Mesendoderm (in vitro differentiated cells): ENCODE measurements at regions not wholly inside any gene's neighbourhood (a gene's known extent, or its start where the extent isn't known, plus 50 kb on each side); places are given as distances from the start of the nearest gene placed in this dataset.
A peak's percentile ranks its signal among the peaks of the same experiment; 100 is the strongest.

Source experiments
- DNase-seq: peaks from one replicate; pipeline ENCODE4 v3.0.0; 2013
- H2AK5ac ChIP-seq: 2 replicates; pipeline ENCODE4 v1.6.1; 2013; ENCODE audit warnings: low read length, inconsistent platforms
- H2BK120ac ChIP-seq: 2 replicates; pipeline ENCODE4 v1.6.1; 2013; ENCODE audit warnings: low read depth, mild to moderate bottlenecking, low read length, moderate library complexity, mixed read lengths
- H2BK15ac ChIP-seq: replicated peaks from 2 replicates; pipeline ENCODE4 v1.6.1; 2013; ENCODE audit warnings: low read depth, mild to moderate bottlenecking, moderate library complexity
- H2BK5ac ChIP-seq: 2 replicates; pipeline ENCODE4 v1.6.1; 2013; ENCODE audit warnings: low read length, inconsistent platforms
- H3K18ac ChIP-seq: 2 replicates; pipeline ENCODE4 v1.6.1; 2013; ENCODE audit warnings: mild to moderate bottlenecking, low read length, mixed read lengths
- H3K23ac ChIP-seq: one replicate; pipeline ENCODE4 v1.6.1; 2013; ENCODE audit warnings: low read length
- H3K27ac ChIP-seq: 2 replicates; pipeline ENCODE4 v1.5.1; 2013; ENCODE audit warnings: low read depth, mild to moderate bottlenecking, inconsistent platforms, low read length, moderate library complexity
- H3K27me3 ChIP-seq: 2 replicates; pipeline ENCODE4 v1.6.1; 2013; ENCODE audit warnings: low read length, control low read depth, mild to moderate bottlenecking, inconsistent platforms; ENCODE audit not compliant: insufficient read depth, poor library complexity
- H3K36me3 ChIP-seq: 2 replicates; pipeline ENCODE4 v1.6.1; 2013; ENCODE audit warnings: low read length, inconsistent platforms; ENCODE audit not compliant: control insufficient read depth, insufficient read depth
- H3K4ac ChIP-seq: one replicate; pipeline ENCODE4 v1.6.1; 2013; ENCODE audit warnings: low read depth, mild to moderate bottlenecking, low read length, moderate library complexity
- H3K4me1 ChIP-seq: 2 replicates; pipeline ENCODE4 v1.6.1; 2013; ENCODE audit warnings: low read depth, low read length, inconsistent platforms; ENCODE audit not compliant: control insufficient read depth
- H3K4me2 ChIP-seq: 2 replicates; pipeline ENCODE4 v1.6.1; 2013; ENCODE audit warnings: low read length
- H3K4me3 ChIP-seq: 2 replicates; pipeline ENCODE4 v1.5.1; 2013; ENCODE audit warnings: mild to moderate bottlenecking, low read length
- H3K56ac ChIP-seq: one replicate; pipeline ENCODE4 v1.6.1; 2013; ENCODE audit warnings: low read length
- H3K79me1 ChIP-seq: 2 replicates; pipeline ENCODE4 v1.6.1; 2013; ENCODE audit warnings: low read length, inconsistent platforms
- H3K79me2 ChIP-seq: 2 replicates; pipeline ENCODE4 v1.6.1; 2013; ENCODE audit warnings: mild to moderate bottlenecking, low read length; ENCODE audit not compliant: control insufficient read depth, insufficient read depth
- H3K9ac ChIP-seq: 2 replicates; pipeline ENCODE4 v1.6.1; 2013; ENCODE audit warnings: low read length, inconsistent platforms
- H4K5ac ChIP-seq: one replicate; pipeline ENCODE4 v1.6.1; 2013; ENCODE audit warnings: low read length
- H4K8ac ChIP-seq: one replicate; pipeline ENCODE4 v1.6.1; 2013; ENCODE audit warnings: low read depth, mild to moderate bottlenecking, control low read depth, low read length, moderate library complexity
- WGBS: extraction: QIAGEN DNeasy Blood & Tissue Kit; methylation state at CpG from one replicate; pipeline ENCODE4 v1.1.7; 2013; ENCODE audit warnings: low lambda C conversion rate, missing lambda C conversion rate; ENCODE audit not compliant: insufficient coverage; ENCODE audit errors: extremely low coverage; 5-methylcytosine and 5-hydroxymethylcytosine counted together

DNA sequence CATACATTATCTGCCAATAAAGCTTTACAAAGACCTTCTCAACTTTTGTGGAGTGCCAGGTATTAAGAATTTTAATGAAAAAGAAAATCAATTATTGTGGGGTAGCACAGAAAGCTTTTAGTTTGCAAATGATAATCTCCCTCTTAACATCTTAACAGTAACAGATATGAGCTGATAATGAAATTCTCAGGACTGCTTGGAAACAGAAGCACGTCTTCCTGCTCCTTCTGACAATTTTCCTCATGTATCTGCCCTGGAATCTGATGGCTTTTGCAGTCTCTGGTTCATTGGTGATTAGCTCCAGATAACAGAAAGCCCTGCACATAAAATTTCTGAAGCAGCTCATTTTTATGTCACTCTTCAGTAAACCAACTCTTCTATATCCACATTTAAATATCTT lies 432.4 kb upstream of the PDZRN3 start:
- H2AK5ac ChIP-seq, result no peak overlapping the region
- no peaks in the 10 kb centered on the region for H3K27me3 ChIP-seq
- H3K27ac ChIP-seq, result no peak overlapping the region
- no peak overlapping the region for H3K56ac ChIP-seq
- H3K4me2 ChIP-seq, result no peak overlapping the region
- H3K79me1 ChIP-seq, result no peaks in the 10 kb centered on the region
- no peak overlapping the region for H3K4ac ChIP-seq
- no peak overlapping the region for H2BK5ac ChIP-seq
- H4K5ac ChIP-seq, result no peak overlapping the region
- no peaks in the 10 kb centered on the region for H3K4me1 ChIP-seq
- H4K8ac ChIP-seq, result no peak overlapping the region
- H3K9ac ChIP-seq, result no peak overlapping the region
- H3K36me3 ChIP-seq, result no peaks in the 10 kb centered on the region
- WGBS, result no CpG with 5 or more reads among the region's 1 CpG
- H2BK120ac ChIP-seq, result no peak overlapping the region
- no peak overlapping the region for H3K23ac ChIP-seq
- no peak overlapping the region for H3K4me3 ChIP-seq
- H3K18ac ChIP-seq, result no peak overlapping the region
- no peak overlapping the region for H2BK15ac ChIP-seq
- DNase-seq, result peak; percentile 67
- no peaks in the 10 kb centered on the region for H3K79me2 ChIP-seq

DNA sequence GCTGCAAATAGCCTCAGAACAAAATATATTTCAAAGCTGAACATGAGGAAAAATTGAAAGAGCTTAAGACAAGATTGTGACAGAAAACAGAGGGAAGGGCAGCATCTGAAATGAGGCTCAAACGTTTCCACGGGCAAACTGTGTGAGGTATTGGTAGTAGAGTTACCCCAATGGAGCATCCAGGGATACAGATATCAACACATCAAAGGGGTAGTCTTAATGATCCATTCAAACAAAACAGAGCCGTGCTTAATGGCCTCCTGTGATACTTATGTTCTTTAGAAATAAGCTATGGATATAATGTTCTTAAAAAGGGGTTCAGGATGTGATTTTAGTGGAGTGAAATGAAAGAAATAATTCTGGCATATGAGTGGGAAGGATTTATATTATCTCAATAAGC lies 430.3 kb upstream of the PDZRN3 start:
- DNase-seq, result peak; percentile 25
- H2AK5ac ChIP-seq, result no peak overlapping the region
- H3K4ac ChIP-seq, result no peak overlapping the region
- H3K23ac ChIP-seq, result no peak overlapping the region
- H2BK120ac ChIP-seq, result no peak overlapping the region
- H3K79me2 ChIP-seq, result no peaks in the 10 kb centered on the region
- H3K36me3 ChIP-seq, result no peaks in the 10 kb centered on the region
- H4K5ac ChIP-seq, result no peak overlapping the region
- H3K9ac ChIP-seq, result no peak overlapping the region
- H3K56ac ChIP-seq, result no peak overlapping the region
- H3K4me3 ChIP-seq, result no peak overlapping the region
- no peak overlapping the region for H2BK15ac ChIP-seq
- no peak overlapping the region for H2BK5ac ChIP-seq
- no peak overlapping the region for H4K8ac ChIP-seq
- no peak overlapping the region for H3K4me2 ChIP-seq
- H3K27ac ChIP-seq, result no peak overlapping the region
- no peaks in the 10 kb centered on the region for H3K27me3 ChIP-seq
- H3K79me1 ChIP-seq, result no peaks in the 10 kb centered on the region
- no CpG with 5 or more reads among the region's 3 CpGs for WGBS
- no peaks in the 10 kb centered on the region for H3K4me1 ChIP-seq
- H3K18ac ChIP-seq, result no peak overlapping the region

GRCh38 chr3:74054566-74054965 lies 429.8 kb upstream of the PDZRN3 start:
- no peak overlapping the region for H2BK120ac ChIP-seq
- H3K4me1 ChIP-seq, result no peaks in the 10 kb centered on the region
- H2BK5ac ChIP-seq, result no peak overlapping the region
- H2AK5ac ChIP-seq, result no peak overlapping the region
- no peaks in the 10 kb centered on the region for H3K79me1 ChIP-seq
- H3K18ac ChIP-seq, result no peak overlapping the region
- no peak overlapping the region for H3K56ac ChIP-seq
- no peak overlapping the region for H3K23ac ChIP-seq
- no peak overlapping the region for H3K4me3 ChIP-seq
- no peak overlapping the region for H2BK15ac ChIP-seq
- no peak overlapping the region for H3K9ac ChIP-seq
- H3K36me3 ChIP-seq, result no peaks in the 10 kb centered on the region
- no peak overlapping the region for H4K8ac ChIP-seq
- H3K27ac ChIP-seq, result no peak overlapping the region
- no peak overlapping the region for H3K4me2 ChIP-seq
- H4K5ac ChIP-seq, result no peak overlapping the region
- peak; percentile 85 for DNase-seq
- H3K4ac ChIP-seq, result no peak overlapping the region
- H3K79me2 ChIP-seq, result no peaks in the 10 kb centered on the region
- no peaks in the 10 kb centered on the region for H3K27me3 ChIP-seq

DNA sequence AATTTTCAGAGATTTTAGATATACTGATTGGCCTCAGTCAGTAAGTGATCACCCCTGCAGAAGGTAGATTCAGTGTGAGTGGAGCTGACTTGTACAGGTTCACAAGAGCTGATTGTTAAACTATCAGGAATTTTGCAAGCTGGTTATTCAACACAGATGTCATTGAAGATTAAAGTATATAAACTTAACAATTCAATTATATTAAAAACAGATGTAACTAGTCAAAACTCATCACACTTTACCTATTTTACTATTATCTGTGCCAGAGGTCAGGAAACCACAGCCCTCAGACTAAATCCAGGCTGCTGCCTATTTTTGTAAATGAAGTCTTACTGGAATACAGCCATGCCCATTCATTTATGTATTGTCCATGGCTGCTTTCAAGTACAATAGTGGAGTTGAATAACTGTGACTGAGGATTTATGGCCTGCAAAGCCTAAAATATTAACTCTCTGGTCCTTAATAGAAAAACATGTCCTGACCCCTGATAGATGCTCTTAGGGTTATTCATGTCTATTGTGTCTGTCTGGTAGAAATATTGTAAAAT lies 429.3 kb upstream of the PDZRN3 start:
- Histone ChIP-seq H2BK120ac (no peak overlapping the region), H3K79me1 (no peaks in the 10 kb centered on the region), H3K4me1 (no peaks in the 10 kb centered on the region), H3K27ac (no peak overlapping the region), H3K9ac (no peak overlapping the region), H3K4ac (no peak overlapping the region), H3K4me2 (no peak overlapping the region), H4K8ac (no peak overlapping the region), H3K18ac (no peak overlapping the region), H3K56ac (no peak overlapping the region), H3K27me3 (no peaks in the 10 kb centered on the region), H2AK5ac (no peak overlapping the region), H2BK5ac (no peak overlapping the region), H4K5ac (no peak overlapping the region), H3K36me3 (no peaks in the 10 kb centered on the region), H3K79me2 (no peaks in the 10 kb centered on the region), H3K4me3 (no peak overlapping the region), H3K23ac (no peak overlapping the region), H2BK15ac (no peak overlapping the region)
- DNase-seq, result no peak

DNA sequence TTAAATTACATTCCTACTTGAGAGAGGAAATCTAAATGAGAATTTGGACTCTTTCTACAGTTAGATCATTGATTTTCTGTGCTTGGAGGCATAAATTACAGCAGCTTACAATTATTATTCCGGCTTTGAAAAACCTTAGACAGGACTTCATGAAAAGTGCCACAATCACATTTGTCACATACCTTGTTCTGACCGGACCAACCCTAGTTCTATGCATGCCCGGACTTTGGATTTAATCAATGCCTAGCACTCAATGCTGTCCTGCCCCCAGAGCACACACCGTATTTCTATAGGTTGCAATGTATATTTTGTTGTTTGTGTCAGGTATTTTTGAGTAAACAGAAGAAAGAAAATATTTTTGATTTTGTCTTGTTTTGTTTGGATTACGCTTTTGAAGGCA lies 424.7 kb upstream of the PDZRN3 start:
- Histone ChIP-seq H3K4me3 (no peak overlapping the region), H3K4me2 (no peak overlapping the region), H3K18ac (no peak overlapping the region), H4K8ac (no peak overlapping the region), H3K9ac (no peak overlapping the region), H3K36me3 (no peaks in the 10 kb centered on the region), H2BK15ac (no peak overlapping the region), H3K4ac (no peak overlapping the region), H3K56ac (no peak overlapping the region), H3K4me1 (no peaks in the 10 kb centered on the region), H2BK120ac (no peak overlapping the region), H2BK5ac (no peak overlapping the region), H3K27me3 (no peaks in the 10 kb centered on the region), H2AK5ac (no peak overlapping the region), H3K23ac (no peak overlapping the region), H3K79me1 (no peaks in the 10 kb centered on the region), H3K79me2 (no peaks in the 10 kb centered on the region), H3K27ac (no peak overlapping the region), H4K5ac (no peak overlapping the region)
- DNase-seq, result no peak
- no CpG with 5 or more reads among the region's 5 CpGs for WGBS

DNA sequence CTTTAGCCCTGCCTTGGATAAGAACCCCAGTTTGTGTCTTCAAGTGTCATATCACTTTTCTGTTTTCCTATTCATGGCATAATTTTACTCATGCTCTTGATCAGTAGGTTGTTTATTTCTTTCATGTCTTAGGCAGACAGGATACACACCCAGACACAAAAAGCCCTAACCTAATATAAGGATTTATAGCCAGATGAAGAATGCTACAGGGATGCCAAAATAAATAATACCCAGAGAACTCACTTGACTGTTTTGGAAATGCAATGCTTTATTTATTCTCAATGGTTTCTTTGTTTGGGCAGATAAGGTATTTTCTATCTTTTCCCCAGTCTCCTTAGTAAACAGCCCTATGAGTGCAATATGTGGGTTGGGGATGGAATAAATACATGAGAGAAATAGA lies 424.0 kb upstream of the PDZRN3 start:
- no peak overlapping the region for H4K5ac ChIP-seq
- no peaks in the 10 kb centered on the region for H3K79me1 ChIP-seq
- H3K23ac ChIP-seq, result no peak overlapping the region
- no peak overlapping the region for H2BK15ac ChIP-seq
- no peak overlapping the region for H3K4me3 ChIP-seq
- no peak overlapping the region for H2AK5ac ChIP-seq
- H3K36me3 ChIP-seq, result no peaks in the 10 kb centered on the region
- H3K79me2 ChIP-seq, result no peaks in the 10 kb centered on the region
- H4K8ac ChIP-seq, result no peak overlapping the region
- no peak overlapping the region for H2BK120ac ChIP-seq
- no peak overlapping the region for H3K4ac ChIP-seq
- no peak overlapping the region for H3K27ac ChIP-seq
- H3K18ac ChIP-seq, result no peak overlapping the region
- no peak overlapping the region for H3K56ac ChIP-seq
- no peaks in the 10 kb centered on the region for H3K4me1 ChIP-seq
- H2BK5ac ChIP-seq, result no peak overlapping the region
- no peaks in the 10 kb centered on the region for H3K27me3 ChIP-seq
- no peak for DNase-seq
- H3K9ac ChIP-seq, result no peak overlapping the region
- H3K4me2 ChIP-seq, result no peak overlapping the region
